ENCODE measurements at regions not wholly inside any gene's neighbourhood (a gene's known extent, or its start where the extent isn't known, plus 50 kb on each side); places are given as distances from the start of the nearest gene placed in this dataset.

GRCh38 chr6:84910906-84911607, 146.7 kb upstream of the TBX18 start:
- TF ChIP-seq MAX (CRISPR knock-in tag; IDR thresholded peaks at IDR 0.05) (no peak), ELF4 (CRISPR knock-in tag; IDR thresholded peaks at IDR 0.05; ENCODE audit: low read depth) (no peak), NFYB (CRISPR knock-in tag; conservative IDR thresholded peaks at IDR 0.05; ENCODE audit: low read depth) (no peak), CREM (CRISPR knock-in tag; IDR thresholded peaks at IDR 0.05) (no peak), TEAD4 (CRISPR knock-in tag; IDR thresholded peaks at IDR 0.05) (no peak)
- TF ChIP-seq, protein P1, sequence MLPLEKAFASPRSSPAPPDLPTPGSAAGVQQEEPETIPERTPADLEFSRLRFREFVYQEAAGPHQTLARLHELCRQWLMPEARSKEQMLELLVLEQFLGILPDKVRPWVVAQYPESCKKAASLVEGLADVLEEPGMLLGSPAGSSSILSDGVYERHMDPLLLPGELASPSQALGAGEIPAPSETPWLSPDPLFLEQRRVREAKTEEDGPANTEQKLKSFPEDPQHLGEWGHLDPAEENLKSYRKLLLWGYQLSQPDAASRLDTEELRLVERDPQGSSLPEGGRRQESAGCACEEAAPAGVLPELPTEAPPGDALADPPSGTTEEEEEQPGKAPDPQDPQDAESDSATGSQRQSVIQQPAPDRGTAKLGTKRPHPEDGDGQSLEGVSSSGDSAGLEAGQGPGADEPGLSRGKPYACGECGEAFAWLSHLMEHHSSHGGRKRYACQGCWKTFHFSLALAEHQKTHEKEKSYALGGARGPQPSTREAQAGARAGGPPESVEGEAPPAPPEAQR (CRISPR knock-in tag; IDR thresholded peaks at IDR 0.05): no peak
- TF ChIP-seq, protein P2, sequence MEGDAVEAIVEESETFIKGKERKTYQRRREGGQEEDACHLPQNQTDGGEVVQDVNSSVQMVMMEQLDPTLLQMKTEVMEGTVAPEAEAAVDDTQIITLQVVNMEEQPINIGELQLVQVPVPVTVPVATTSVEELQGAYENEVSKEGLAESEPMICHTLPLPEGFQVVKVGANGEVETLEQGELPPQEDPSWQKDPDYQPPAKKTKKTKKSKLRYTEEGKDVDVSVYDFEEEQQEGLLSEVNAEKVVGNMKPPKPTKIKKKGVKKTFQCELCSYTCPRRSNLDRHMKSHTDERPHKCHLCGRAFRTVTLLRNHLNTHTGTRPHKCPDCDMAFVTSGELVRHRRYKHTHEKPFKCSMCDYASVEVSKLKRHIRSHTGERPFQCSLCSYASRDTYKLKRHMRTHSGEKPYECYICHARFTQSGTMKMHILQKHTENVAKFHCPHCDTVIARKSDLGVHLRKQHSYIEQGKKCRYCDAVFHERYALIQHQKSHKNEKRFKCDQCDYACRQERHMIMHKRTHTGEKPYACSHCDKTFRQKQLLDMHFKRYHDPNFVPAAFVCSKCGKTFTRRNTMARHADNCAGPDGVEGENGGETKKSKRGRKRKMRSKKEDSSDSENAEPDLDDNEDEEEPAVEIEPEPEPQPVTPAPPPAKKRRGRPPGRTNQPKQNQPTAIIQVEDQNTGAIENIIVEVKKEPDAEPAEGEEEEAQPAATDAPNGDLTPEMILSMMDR (IDR thresholded peaks at IDR 0.05): no peak

All from WTC11 (cell line).